GM12878 (cell line): ENCODE measurements at regions not wholly inside any gene's neighbourhood (a gene's known extent, or its start where the extent isn't known, plus 50 kb on each side); places are given as distances from the start of the nearest gene placed in this dataset.

Experiments
- ATAC-seq: fragments of 200-7000 bp; cut with Tn5 transposase; 3 replicates; pipeline ENCODE4 v1.9.1; 2020; ENCODE audit warnings: mild to moderate bottlenecking, moderate library complexity
- BruUV-seq: library from RNA; stranded (reverse); fragments of 400-500 nt; replicated peaks from 2 replicates; lab custom pipeline; 2021; lab: Mats Ljungman, UMichigan
- CTCF ChIA-PET: fragments of 300-600 bp; sonication (Branson Sonifier 250); formaldehyde crosslinking; extraction: SDS; loops from one replicate; lab custom pipeline; 2021; ENCODE audit warnings: inconsistent platforms; lab: Yijun Ruan, JAX
- POLR2A ChIA-PET: fragments of 350-600 bp; formaldehyde crosslinking; extraction: SDS; loops from one replicate; lab custom pipeline; 2021; ENCODE audit warnings: inconsistent platforms; lab: Charles Lee
- RAD21 ChIA-PET: fragments of 300-600 bp; sonication (Branson Sonifier 250); formaldehyde crosslinking; loops from one replicate; lab custom pipeline; 2023; ENCODE audit warnings: antibody characterized with exemption; ENCODE audit not compliant: unreplicated experiment; lab: Charles Lee
- SMC1A ChIA-PET: fragments of 300-600 bp; sonication (Branson Sonifier 250); formaldehyde crosslinking; loops from one replicate; lab custom pipeline; 2023; ENCODE audit not compliant: unreplicated experiment, uncharacterized antibody; lab: Charles Lee
- DNase-seq: peaks from one replicate; pipeline ENCODE4 v3.0.0-alpha.2; 2011; ENCODE audit warnings: low read depth, low spot score
- FAIRE-seq: peaks from 3 replicates; lab custom pipeline; 2011; peaks lifted over from hg19 to GRCh38; lab: Jason Lieb, UNC
- H2AFZ ChIP-seq: 2 replicates; pipeline ENCODE4 v1.6.0; 2011; ENCODE audit warnings: low read depth, low read length, control low read depth; ENCODE audit not compliant: control insufficient read depth
- H3K27ac ChIP-seq: 2 replicates; pipeline ENCODE4 v1.5.1; 2011; ENCODE audit warnings: control low read depth; ENCODE audit not compliant: control insufficient read depth, insufficient read depth
- H3K27me3 ChIP-seq, 2 experiments: replicated peaks in 1 of 2; 2 replicates each; pipeline versions ENCODE4 v1.6.0 to v1.6.1; 2011; ENCODE audit warnings: low read length in 1 of 2; ENCODE audit not compliant: control insufficient read depth in 2 of 2, insufficient read depth in 2 of 2
- H3K36me3 ChIP-seq, 2 experiments: 2 replicates each; pipeline ENCODE4 v1.5.1; 2011; ENCODE audit warnings: low read length in 1 of 2; ENCODE audit not compliant: control insufficient read depth in 2 of 2, insufficient read depth in 2 of 2
- H3K4me1 ChIP-seq: 2 replicates; pipeline ENCODE4 v1.6.1; 2011; ENCODE audit warnings: mild to moderate bottlenecking, low read length, moderate library complexity, mixed read lengths; ENCODE audit not compliant: control insufficient read depth, insufficient read depth
- H3K4me2 ChIP-seq: 2 replicates; pipeline ENCODE4 v1.6.0; 2011; ENCODE audit warnings: control low read depth; ENCODE audit not compliant: control insufficient read depth, insufficient read depth
- H3K4me3 ChIP-seq: fragments of 200-600 bp; sonication (generic); 2 replicates; pipeline ENCODE4 v1.5.1; 2016
- H3K79me2 ChIP-seq: 2 replicates; pipeline ENCODE4 v1.6.0; 2011; ENCODE audit warnings: low read length; ENCODE audit not compliant: control insufficient read depth, insufficient read depth
- H3K9ac ChIP-seq: 2 replicates; pipeline ENCODE4 v1.8.0; 2011; ENCODE audit warnings: low read length, control low read depth, mixed read lengths; ENCODE audit not compliant: control insufficient read depth, insufficient read depth
- H3K9me3 ChIP-seq: replicated peaks from 3 replicates; pipeline ENCODE4 v1.5.1; 2011; ENCODE audit warnings: mild to moderate bottlenecking, low read length; ENCODE audit not compliant: control insufficient read depth, insufficient read depth
- H4K20me1 ChIP-seq: 2 replicates; pipeline ENCODE4 v1.6.0; 2011; ENCODE audit not compliant: control insufficient read depth, insufficient read depth
- ATF3 ChIP-seq: IDR thresholded peaks from 2 replicates; pipeline ENCODE4 v1.6.1; 2011; ENCODE audit warnings: low read depth, mild to moderate bottlenecking, low read length, moderate library complexity, borderline replicate concordance; ENCODE audit errors: extremely low read depth
- BRCA1 ChIP-seq: IDR thresholded peaks from 2 replicates; pipeline ENCODE4 v1.6.1; 2011; ENCODE audit warnings: low read depth, low read length, improper control_type of control experiment
- PML ChIP-seq: IDR thresholded peaks from 2 replicates; pipeline ENCODE4 v1.6.1; 2012; ENCODE audit warnings: low read length, inconsistent platforms
- SPI1 ChIP-seq: IDR thresholded peaks from 2 replicates; pipeline ENCODE4 v1.6.1; 2011; ENCODE audit warnings: low read depth, mild to moderate bottlenecking, low read length, moderate library complexity, borderline replicate concordance; ENCODE audit not compliant: insufficient read depth
- TBL1XR1 ChIP-seq: IDR thresholded peaks from 2 replicates; pipeline ENCODE4 v1.6.1; 2012; ENCODE audit warnings: low read depth, low read length, improper control_type of control experiment
- TCF7 ChIP-seq: IDR thresholded peaks from 2 replicates; pipeline ENCODE4 v1.6.1; 2014; ENCODE audit warnings: antibody characterized with exemption, borderline replicate concordance
- WGBS: methylation state at CpG from one replicate; pipeline ENCODE4 v1.1.6; 2016; ENCODE audit warnings: low lambda C conversion rate; ENCODE audit not compliant: insufficient replicate concordance, insufficient coverage; ENCODE audit errors: missing lambda C conversion rate; 5-methylcytosine and 5-hydroxymethylcytosine counted together
- in situ Hi-C: fragments of 300-500 bp; cut with MboI; formaldehyde crosslinking; loops from 9 replicates; pipeline ENCODE4 v1.14.3; 2018; ENCODE audit warnings: mixed read lengths
- intact Hi-C: fragments of 100-400 bp; cut with micrococcal nuclease; formaldehyde crosslinking; loops from one replicate; pipeline ENCODE4 v1.14.2; 2022; ENCODE audit not compliant: unreplicated experiment
- TF ChIP-seq, protein P1 (sequence below): fragments of 150-350 bp; IDR thresholded peaks from 2 replicates; pipeline ENCODE4 v1.6.1; 2014; ENCODE audit warnings: mild to moderate bottlenecking, low read depth, low read length
- TF ChIP-seq, protein P2 (sequence below): IDR thresholded peaks from 2 replicates; pipeline ENCODE4 v1.6.1; 2012; ENCODE audit warnings: low read depth, low read length, improper control_type of control experiment

GRCh38 chr1:208879022-208879421 is 634.8 kb upstream of the PLXNA2 start (continued):
- TF ChIP-seq, protein P1, sequence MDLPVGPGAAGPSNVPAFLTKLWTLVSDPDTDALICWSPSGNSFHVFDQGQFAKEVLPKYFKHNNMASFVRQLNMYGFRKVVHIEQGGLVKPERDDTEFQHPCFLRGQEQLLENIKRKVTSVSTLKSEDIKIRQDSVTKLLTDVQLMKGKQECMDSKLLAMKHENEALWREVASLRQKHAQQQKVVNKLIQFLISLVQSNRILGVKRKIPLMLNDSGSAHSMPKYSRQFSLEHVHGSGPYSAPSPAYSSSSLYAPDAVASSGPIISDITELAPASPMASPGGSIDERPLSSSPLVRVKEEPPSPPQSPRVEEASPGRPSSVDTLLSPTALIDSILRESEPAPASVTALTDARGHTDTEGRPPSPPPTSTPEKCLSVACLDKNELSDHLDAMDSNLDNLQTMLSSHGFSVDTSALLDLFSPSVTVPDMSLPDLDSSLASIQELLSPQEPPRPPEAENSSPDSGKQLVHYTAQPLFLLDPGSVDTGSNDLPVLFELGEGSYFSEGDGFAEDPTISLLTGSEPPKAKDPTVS, result no peak
- TF ChIP-seq, protein P2, sequence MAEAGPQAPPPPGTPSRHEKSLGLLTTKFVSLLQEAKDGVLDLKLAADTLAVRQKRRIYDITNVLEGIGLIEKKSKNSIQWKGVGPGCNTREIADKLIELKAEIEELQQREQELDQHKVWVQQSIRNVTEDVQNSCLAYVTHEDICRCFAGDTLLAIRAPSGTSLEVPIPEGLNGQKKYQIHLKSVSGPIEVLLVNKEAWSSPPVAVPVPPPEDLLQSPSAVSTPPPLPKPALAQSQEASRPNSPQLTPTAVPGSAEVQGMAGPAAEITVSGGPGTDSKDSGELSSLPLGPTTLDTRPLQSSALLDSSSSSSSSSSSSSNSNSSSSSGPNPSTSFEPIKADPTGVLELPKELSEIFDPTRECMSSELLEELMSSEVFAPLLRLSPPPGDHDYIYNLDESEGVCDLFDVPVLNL, result no peak
- no peak for TF ChIP-seq ATF3
- no peak for TF ChIP-seq SPI1
- TF ChIP-seq BRCA1, result no peak
- TF ChIP-seq TBL1XR1, result no peak
- TF ChIP-seq, all 136 proteins: peak for 0

DNA sequence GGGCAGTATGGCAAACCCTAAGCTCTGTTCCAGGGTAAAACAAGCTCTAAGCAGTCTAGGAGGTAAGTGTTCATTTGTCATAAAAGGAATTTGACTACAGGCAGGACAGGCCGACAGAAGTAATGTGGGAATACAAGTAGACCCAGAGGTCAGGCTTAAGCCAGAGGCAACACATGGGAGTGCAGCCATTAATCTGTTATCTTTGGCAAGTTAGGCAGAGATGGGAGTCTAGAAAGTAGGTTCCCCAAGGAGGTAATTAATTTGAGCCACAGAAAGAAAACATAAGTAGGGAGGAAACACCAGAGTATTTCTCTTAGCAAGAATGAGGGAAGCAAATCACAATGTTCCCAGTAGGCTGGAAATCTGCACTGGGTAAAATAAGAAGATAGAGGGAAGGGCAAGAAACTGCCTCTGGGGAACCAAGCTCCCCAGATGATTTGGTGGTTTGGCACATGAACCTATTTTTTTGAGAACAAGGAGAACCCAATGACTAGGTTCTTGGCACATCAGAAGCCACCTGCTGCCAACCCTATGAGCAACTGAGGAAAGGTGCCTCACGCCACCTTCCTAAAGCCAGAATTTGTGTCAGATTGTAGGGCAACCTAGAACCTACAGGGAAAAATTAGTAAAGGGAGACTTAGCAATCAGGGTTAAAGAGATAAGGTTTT is 636.4 kb upstream of the PLXNA2 start:
- no peak overlapping the region for H2AFZ ChIP-seq
- ATAC-seq (no peak), DNase-seq (no peak), FAIRE-seq (no peak)
- TF ChIP-seq PML, result no peak
- TF ChIP-seq TCF7, result no peak
- H3K9ac ChIP-seq, result no peak overlapping the region
- H3K36me3 ChIP-seq, result no peaks in the 10 kb centered on the region
- intact Hi-C loops, result loop anchor here (5.0 kb wide), 1 partner anchor 52 kb away; no protein-coding TSS in a partner anchor
- no peaks in the 10 kb centered on the region for H3K79me2 ChIP-seq
- H4K20me1 ChIP-seq, result no peaks in the 10 kb centered on the region
- WGBS, result 36% methylated on average over 2 of the region's 2 CpGs
- in situ Hi-C loops, result no loop called here
- no peak overlapping the region for H3K4me3 ChIP-seq
- H3K27ac ChIP-seq, result no peak overlapping the region
- no peaks in the 10 kb centered on the region for H3K9me3 ChIP-seq
- no TSS peak for BruUV-seq
- ChIA-PET RAD21 (no interaction called here), CTCF (no interaction called here), SMC1A (no interaction called here), POLR2A (no interaction called here)
- H3K4me2 ChIP-seq, result no peak overlapping the region
- no peaks in the 10 kb centered on the region for H3K27me3 ChIP-seq
- H3K4me1 ChIP-seq, result no peaks in the 10 kb centered on the region
